HG03442 (cell line): ENCODE measurements at regions not wholly inside any gene's neighbourhood (a gene's known extent, or its start where the extent isn't known, plus 50 kb on each side); places are given as distances from the start of the nearest gene placed in this dataset.
"Not testable (repeated sequence)": the region's sequence is repeated elsewhere in the genome, so short reads cannot be mapped to it uniquely, and the experiment has no call there.

Experiments
- ATAC-seq: cut with Tn5 transposase; IDR thresholded peaks from one replicate; pipeline ENCODE4 v1.9.1; 2021; ENCODE audit warnings: mild to moderate bottlenecking, moderate library complexity; ENCODE audit not compliant: unreplicated experiment

DNA sequence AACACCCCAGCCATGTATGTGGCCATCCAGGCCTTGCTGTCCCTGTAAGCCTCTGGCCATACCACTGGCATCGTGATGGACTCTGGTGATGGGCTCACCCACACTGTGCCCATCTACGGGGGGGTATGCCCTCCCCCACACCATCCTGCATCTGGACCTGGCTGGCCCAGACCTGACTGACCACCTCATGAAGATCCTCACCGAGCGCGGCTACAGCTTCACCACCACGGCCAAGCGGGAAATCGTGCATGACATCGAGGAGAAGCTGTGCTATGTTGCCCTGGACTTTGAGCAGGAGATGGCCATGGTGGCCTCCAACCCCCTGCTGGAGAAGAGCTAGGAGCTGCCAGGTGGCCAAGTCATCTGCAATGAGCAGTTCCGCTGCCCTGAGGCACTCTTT is 80.4 kb upstream of the ZCCHC2 start:
- ATAC-seq, result no peak

DNA sequence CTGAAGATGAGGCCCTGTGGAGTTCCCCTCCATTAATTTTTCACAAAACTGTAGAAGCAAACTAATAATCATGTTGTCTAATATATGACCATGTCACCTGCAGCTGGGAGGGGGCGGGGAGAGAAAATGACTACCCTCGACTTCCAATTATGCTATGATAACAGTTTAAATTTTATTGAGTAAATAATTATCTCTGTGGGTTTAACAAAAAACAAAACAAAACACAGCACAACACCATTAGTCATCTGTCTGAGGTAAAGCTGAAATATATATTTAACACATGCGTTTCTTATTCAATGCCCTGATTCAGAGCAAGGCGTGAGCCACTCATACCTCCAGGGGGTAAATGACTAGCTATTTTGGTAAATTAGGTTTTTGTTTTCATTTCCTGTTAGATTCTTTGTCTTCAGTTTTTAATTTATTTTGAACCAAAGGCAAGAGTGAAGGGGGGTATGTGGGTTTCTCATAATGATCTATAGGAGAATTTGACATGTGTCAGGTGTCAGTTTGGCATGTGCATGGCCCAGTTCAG is 77.4 kb upstream of the ZCCHC2 start:
- no peak for ATAC-seq

DNA sequence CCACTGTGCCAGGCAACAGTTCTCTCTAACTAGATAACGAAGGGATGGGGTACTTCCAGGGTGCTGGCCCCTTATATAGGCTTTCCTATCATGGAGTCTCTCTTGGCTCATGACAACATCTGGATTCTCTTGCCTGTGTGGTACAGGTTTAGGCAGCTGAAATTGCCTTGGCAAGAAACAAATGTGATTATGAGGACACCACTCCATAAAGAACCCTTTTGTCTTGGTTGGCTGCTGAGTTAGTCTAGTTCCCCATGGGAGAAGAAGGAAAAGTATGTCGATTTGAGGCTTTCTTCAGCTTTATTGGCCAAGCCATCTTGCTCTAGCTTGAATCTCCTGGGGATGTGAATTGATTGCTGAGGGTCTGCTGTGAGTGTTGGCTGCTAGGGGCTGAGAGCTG is 76.3 kb upstream of the ZCCHC2 start:
- no peak for ATAC-seq

DNA sequence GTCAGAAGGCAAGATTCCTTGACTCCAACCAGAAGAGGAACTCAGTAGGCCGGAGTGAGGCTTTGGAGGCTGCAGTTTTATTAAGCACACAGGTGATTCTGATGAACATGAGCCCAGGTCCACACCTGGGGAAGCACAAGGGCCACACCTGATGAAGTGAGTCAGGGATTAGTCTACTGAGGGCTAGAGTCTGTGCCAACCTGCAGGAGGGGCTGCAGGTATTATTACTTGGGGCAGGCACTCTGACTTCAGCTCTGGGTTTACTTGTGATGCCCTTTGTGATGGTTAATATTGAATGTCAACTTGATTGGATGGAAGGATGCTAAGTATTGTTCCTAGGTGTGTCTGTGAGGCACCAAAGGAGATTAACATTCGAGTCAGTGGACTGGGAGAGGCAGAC is 75.2 kb upstream of the ZCCHC2 start:
- no peak for ATAC-seq

DNA sequence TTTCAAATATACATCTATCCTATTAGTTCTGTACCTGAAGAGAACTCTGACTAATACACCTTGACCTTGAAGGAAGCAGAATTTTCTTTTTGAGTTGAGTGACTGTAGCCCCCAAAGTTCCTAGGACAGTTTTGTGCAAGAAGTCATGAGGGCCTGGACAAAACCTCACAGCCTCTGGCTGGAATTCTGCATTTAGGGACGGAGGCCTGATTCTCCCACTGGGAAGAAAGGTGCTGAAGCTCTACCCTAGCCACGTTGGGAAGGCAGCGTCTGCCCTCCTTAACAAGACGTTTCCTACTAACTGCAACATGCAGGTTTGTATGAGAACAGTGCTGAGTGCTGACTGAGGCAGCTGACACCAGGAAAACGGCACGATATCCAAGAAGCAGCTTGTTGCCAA is 74.4 kb upstream of the ZCCHC2 start:
- no peak for ATAC-seq

DNA sequence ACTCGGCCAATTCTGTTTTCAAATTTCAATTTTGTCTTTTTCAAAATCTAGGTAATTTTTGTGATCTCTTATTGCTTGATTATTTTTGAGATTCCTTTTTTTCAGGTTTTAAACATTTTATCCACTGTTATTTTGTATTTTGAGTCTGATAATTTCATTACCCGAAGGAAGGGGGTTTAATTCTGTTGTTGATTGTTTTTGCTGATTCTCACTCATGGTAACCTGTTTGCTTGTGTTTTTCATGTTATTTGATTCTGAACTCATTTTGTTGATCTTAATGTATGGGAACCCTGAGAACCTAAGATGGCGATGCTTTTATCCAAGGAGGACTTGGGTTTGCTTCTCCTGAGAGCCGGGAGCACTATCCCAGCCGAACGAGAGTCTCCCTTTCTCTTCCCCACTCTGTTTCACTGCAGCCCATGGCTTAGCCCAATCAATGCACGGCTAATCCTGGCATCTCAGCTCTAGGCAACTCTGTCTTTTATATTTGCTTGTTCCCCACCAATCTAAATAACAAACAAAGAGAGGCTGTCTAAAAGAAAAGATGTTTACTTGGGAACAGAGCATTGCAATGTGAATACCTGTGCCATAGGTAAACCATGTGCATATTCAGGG is 73.2 kb upstream of the ZCCHC2 start:
- ATAC-seq, result no peak

DNA sequence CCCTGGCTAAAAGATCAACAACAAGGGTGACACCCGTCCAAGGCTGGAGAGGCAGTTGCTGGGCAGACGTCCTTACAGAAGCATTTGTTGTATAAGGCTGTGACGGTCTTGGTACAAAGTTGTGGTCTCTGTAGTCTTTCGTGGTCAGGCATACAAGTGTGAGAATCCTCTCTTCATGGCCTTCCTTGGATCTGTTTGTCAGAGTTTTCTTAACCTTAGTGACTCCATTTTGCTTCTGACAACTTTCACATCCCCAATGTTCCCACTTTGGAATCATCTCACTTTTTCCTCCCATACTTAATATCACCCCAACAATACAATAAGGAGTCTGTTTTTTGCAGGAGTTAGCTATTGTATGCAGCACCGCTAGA is 72.7 kb upstream of the ZCCHC2 start:
- ATAC-seq, result no peak

DNA sequence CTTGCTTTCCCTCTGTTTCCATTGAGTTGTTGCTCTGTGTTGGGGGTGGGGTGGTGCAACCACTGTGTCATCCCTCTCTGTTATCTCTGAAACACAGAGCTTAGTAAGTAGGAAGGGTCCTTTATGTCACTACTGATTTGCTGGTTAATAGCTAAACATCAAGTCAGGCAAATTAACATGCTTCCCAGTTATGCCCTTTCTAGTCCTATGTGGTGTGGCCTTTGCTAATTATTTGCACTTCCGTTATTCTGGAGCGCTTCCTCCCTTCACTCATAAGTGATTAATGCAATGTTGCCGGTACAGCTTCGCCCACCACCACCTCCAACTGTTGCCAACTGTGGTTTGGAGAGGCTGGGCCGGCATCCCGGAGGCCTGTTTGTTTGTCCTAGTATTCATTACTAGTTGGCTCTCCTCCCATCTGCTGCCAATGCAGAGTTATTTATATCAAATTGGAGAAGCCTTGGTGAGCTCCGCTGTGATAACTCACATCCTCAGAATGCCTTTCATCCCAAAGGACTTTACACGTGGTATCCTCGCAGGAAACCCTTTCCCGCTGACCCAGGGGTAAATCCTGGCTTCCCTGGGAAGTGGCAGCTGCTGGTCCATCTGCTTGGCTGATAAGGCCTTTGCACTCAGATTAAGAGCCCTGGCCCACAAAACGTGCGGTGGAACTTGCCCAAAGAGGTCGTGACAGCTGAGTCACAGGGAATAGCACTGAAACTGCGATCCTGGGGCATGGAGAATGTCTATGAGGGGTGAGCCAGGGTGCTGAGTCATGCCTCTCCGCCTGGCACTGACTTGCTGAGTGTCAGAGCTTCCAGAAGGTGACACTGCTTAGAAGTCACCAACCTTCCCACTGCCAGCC is 72.0 kb upstream of the ZCCHC2 start:
- no peak for ATAC-seq

DNA sequence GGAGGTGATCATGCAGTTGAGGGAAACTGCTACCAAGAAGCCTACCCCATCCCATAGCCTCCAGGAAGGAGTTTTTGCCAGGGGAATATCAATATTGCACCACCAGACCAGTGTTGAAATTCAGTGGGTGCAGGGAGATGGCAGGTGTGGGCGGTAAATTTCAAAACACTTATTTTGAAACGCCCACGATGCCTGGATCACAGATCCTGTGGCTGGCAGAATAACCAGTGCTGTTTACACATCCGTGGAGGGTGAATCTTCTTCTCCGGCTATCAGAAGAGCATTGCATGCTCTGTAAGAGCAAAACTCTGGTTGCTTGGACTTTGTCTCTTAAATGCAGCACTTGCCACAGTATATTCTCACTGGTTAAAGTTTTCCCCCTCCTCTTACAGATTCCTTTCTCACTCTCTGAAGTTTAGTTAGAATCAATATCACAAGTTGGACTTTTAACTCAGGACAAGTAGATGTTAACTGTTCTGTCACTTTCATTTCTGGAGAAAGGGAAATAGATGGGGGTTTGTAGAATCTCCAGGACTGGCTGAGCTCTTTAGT is 70.5 kb upstream of the ZCCHC2 start:
- no peak for ATAC-seq

DNA sequence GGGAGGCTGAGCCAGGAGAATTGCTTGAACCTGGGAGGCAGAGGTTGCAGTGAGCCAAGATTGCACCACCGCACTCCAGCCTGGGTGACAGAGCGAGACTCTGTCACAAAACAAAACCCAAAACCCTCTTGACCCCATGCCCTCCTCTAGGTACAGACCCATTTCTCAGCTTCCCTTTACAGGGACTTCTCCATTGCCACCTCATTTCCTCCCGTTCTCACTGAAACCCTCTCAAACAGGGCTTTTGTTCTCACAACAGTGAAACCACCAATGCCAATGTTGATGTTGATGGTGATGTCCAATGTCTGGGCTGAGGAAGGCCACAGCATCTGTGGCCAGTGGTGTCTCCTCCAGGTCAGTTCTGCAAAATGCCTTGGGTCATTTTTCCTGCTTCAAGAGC is 69.0 kb upstream of the ZCCHC2 start:
- ATAC-seq, result peak; percentile 54

DNA sequence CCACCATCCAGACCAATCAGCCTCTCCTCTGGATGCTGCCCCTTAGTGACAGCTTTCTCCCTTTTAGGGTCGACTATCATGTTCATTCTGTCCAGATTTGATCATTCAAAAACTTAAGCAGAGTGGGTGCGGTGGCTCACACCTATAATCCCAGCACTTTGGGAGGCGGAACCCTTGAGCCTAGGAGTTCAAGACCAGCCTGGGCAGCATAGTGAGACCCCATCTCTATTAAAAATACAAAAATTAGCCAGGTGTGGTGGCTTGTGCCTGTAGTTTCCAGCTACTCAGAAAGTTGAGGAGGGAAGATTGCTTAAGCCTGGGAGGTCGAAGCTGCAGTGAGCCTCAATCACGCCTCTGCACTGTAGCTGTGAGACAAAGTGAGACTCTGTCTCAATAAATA is 68.3 kb upstream of the ZCCHC2 start:
- ATAC-seq, result no peak

DNA sequence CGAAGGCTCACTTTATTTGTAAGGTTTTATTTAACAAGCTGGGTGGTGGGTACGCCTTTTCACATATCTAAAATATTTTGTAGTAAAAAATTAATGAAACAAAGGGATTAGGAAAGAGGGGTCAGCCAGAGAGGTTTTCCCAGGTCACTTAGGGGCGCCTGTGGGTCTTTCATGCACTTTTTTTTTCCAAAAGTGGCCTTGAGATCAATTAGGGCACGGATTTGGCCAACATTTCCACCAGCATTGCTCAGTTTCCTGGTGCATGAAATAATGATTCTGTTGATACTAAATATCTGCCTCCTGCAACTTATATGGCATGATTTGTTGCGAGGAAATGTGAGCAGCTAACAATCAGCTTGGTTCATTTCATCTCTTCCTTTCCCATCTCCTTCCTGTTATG is 67.6 kb upstream of the ZCCHC2 start:
- no peak for ATAC-seq

DNA sequence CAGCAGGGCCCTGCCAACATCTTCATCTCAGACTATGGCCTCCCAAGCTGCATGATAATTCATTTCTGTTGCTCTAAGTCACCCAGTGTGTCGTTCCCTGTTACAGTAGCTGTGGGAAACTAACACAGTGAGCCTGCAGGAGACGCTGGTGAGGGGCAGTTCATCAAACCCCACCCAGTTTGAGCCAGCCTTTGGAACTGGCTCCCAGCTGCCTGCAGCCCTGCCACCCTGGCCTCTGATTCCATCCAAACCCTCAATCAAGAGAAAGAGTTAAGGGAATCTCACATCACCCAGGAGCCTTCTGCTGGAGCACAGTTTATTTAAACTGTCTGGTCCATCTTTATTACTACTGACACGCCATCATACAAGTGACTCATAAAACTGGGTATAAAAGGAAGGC is 64.9 kb upstream of the ZCCHC2 start:
- ATAC-seq, result no peak

DNA sequence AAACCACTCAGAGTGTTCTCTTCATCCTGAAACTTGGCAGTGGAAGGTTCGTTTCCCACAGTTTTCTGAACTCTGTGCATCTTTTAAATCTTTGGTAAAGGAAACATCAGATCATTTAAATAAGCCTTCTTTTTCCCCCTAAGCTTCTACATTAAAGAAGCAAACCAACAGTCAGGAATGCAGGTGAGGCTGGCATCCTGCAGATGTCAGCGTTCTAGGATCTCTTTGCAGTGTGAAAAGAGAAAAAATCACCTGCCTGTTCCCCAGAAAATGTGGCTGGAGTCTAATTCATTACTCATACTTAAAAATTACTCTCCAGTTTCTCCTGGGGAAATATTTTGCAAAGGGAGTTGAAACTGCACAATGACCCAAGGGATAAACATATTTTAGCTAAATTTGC is 64.5 kb upstream of the ZCCHC2 start:
- no peak for ATAC-seq

DNA sequence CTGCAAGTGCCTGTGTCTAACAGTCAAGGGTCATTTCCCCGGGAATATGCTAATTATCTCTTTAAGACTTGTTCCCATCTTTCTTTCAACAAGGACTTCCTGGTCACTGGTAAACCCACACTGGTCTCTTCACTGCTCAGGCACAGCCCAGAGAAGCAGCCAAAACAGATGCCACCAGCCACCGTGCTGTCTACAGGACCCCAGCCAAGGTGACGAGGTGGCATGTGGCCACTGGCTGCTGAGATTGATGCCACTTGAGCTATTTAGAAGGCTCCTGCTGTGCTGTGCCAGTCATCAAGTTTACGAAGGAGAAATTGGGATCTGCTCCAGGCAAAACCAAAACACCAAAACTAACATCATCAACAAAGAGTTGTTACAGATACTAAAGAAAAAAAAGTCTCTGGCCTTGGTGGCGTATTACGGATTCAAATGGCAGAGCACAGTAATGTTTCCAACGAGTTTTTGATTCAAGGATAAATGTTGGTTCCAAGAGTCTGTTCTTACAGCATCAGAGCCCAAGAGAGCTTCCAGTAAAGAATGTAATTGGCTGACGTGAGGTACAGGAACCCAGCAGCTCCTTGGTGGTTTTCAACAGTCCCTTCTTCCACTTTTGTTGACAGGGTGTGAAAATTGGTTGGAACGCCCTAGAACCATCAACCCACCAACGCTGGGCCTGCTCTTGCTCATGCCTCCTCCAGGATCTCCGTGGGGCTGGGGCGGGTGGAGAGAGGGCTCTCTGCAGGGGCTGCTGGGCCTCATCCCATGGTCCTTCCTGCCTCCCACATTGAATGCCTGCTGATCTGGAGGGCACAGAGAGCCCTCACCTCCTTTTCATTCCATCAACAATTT is 63.7 kb upstream of the ZCCHC2 start:
- ATAC-seq, result no peak

DNA sequence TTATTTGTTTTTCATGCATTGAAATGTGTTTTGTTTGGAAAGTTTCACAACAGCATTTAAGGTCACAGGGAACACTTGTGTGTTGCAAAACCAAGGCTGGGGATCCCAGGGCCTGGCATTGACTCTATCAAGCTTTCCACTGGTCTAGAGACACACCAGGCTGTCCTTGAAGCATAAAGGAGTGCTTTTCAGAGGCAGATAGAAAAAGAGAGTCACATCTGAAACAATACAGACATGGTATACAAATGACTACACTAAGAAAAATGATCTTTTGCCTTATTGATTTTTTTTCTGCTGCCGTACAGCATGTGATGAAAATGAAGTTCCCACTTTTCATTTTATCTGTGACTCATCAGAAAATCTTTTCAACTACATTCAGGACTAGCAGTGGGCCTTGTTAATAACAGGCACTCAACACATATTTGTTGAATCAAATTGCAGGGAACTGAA is 61.9 kb upstream of the ZCCHC2 start:
- no peak for ATAC-seq

DNA sequence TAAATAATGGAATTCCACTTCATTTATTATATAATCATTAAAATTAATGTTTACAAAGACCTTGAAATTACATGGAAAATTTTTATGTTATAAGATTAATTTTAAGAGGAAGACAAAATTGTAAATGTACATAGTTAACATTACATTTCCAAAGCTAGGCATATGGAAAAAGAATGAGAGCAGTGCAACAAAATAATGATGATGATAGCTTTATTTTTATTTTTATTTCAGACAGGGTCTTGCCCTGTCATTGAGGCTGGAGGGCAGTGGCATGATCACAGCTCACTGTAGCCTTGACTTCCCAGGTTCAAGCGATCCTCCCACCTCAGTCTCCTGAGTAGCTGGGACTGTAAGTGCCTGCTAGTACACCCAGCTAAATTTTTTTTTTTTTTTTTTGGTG is 61.2 kb upstream of the ZCCHC2 start:
- no peak for ATAC-seq

DNA sequence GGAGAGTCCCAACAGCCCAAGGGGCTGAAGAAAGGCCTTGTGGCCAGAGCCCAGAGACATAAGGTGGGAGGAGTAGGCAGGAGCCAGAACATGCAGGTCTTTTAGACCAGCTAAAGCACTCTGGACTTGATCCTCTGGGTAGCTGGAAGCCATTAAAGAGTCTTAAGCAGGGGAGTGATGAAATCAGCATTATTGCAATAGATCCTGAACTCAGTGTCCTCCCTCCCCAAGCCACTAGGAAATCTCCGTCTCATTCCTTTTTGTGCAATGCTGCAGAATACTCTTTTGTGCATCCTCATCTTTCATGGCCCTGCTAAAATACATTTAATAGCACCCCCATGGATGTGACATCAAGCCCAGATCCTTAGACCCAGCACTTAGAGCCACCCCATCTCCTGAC is 58.6 kb upstream of the ZCCHC2 start:
- ATAC-seq, result no peak

DNA sequence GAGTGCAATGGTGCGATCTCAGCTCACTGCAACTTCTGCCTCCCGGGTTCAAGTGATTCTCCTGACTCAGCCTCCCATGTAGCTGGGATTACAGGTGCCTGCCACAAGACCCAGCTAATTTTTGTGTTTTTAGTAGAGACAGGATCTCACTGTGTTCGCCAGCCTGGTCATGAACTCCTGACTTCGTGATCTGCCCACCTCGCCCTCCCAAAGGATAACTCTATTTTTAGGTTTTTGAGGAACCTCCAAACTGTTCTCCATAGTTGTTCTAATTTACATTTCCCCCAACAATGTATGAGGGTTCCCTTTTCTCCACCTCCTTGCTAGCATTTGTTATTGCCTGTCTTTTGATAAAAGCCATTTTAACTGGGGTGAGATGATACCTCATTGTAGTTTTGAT is 53.7 kb upstream of the ZCCHC2 start:
- not testable (repeated sequence) for ATAC-seq
